GM21367 (cell line): ENCODE measurements at regions not wholly inside any gene's neighbourhood (a gene's known extent, or its start where the extent isn't known, plus 50 kb on each side); places are given as distances from the start of the nearest gene placed in this dataset.

Experiments
- ATAC-seq: cut with Tn5 transposase; IDR thresholded peaks from one replicate; pipeline ENCODE4 v1.9.1; 2021; ENCODE audit not compliant: unreplicated experiment

DNA sequence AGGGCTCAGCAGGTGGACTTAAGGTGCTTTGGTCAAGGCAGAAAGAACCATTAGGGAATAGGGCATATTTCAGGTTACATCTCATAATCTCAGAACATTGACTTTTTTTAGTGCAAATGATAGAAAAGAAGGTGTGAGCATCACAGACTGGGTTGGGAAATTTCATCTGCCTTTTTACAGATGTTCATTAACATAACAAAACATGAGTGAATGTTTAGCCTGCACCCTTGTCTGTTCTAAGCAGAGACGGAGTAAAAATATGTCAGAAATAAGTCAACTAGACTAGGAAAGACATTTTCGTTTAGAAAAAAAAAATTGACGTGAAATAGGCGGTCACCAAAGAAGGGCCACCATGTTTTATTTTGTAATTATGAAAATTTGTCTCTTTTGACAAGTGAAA is 127.5 kb upstream of the CDH13 start:
- no peak for ATAC-seq

- ATAC-seq = no peak
Measured at GRCh38 chr16:82497139-82497538, 129.6 kb upstream of the CDH13 start.

DNA sequence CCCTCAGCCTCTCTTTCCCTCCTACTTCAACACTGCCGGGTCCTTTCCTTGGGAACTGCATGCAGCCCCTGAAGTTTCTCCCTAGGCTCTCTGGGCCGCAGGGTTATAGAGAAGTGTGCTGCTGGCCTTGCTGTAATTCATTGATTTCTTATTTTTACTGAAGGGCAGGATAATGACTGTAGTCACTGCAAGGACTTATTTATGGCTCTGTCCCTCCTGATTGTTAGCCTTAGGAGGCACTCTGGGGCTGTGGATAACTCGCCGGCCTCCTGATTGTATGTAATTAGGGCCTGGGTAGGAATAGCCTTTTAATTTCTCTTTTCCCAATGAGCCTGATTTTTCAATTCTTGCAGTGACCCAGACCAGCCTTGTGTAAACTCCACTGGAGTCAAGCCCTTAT is 138.3 kb upstream of the CDH13 start:
- no peak for ATAC-seq

DNA sequence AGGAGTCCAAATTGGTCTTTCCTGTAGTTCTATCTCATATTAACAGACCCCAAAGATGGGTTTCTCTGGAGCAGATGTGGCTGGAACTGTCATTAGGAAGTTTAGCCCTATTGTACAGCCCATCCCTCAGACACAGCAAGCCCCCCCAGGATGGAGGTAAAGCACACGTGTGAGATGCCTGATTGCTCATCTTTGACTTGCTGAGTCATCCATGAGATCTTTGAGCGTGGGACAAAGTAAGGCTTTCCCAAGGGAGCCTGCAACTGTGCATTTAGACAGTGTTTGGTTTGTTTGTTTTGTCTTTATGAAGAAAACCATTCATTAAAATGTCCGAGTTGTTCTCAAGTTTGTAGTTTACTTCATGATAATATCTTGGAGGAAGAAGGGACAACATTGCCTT is 145.3 kb upstream of the CDH13 start:
- no peak for ATAC-seq

- ATAC-seq = no peak
Measured at GRCh38 chr16:82476786-82477185, 150.0 kb upstream of the CDH13 start.

GRCh38 chr16:82470620-82471152 is 156.1 kb upstream of the CDH13 start:
- ATAC-seq = no peak

DNA sequence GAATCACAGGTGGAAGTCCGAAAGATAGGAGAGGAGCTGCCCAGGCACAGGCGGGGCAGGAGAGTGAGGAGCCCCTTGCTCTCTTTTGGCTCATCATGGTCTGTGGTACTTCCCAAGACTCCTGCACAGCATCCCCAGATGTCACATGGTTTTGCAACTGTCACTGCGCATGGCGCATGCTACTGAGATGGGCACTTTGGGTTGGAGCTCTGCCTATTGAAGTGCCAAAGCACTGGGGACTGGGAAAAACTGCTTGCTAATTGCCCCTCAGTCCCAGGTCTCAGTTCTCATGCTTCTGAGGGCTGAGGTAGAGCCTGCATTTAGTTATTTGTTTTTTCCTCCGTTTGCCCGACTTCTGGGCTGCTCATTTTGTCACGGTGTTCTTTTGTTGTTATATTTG is 156.8 kb upstream of the CDH13 start:
- no peak for ATAC-seq

GRCh38 chr16:82464187-82464586 is 162.6 kb upstream of the CDH13 start:
- ATAC-seq = no peak

DNA sequence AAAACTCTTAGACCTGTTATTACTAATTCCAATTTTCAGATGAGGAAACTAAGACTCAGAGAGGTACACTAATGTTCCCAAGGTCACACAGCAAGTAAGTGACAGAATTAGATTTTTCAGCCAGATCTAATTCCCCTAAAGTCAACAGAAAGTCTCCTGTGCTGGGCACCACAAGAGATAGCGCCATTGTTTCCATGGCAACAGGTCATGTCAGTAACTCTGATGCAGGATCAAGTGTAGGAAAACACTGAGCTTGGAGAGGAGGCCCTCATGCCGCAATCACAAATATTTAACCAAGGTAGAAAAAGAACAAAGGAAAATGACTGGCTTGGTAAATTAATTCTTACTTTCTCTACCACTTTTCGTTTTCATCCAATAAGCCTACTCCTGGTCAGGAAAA is 166.0 kb upstream of the CDH13 start:
- ATAC-seq = no peak

- no peak for ATAC-seq
Measured at GRCh38 chr16:82459580-82460256, 167.1 kb upstream of the CDH13 start.

DNA sequence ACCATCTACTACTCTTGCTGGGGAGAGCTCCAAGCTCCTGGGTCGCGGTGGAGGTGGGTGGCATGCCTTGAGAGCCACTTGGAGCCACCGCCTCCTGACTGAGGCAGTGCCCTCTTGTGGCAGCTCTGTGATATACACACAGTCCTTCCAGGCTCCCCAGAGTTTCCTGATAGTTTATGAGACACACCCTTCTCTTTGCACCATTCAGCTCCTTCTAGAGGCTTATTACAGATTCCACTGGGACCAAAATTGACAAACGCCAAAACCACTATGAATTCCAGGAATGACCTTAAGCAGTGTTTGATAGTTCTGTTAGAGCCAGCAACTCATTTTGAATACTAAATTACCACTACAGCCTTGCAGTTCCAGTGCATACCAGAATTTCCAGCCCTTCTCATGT is 170.1 kb upstream of the CDH13 start:
- ATAC-seq = peak; percentile 90

DNA sequence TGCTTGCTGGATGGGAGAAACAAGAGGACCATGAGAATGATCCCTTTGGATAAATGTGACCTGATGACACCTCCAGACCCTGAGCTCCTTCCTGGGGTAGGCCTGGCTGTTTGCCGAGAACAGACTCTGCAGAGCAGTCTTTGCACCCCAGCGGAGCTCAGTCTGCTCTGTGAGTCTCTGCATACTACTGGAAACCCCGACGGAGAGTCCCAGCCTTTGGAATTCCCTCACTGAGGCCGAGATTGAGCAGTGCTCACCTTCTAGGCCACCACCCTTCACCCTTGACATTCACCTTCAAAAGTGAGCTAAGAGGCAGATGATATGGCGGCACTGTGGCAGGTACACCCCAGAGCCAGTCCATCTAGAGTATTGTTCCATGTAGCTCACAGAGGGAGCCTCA is 172.2 kb upstream of the CDH13 start:
- ATAC-seq = no peak

- ATAC-seq = no peak
Measured at GRCh38 chr16:82454152-82454551, 172.6 kb upstream of the CDH13 start.

DNA sequence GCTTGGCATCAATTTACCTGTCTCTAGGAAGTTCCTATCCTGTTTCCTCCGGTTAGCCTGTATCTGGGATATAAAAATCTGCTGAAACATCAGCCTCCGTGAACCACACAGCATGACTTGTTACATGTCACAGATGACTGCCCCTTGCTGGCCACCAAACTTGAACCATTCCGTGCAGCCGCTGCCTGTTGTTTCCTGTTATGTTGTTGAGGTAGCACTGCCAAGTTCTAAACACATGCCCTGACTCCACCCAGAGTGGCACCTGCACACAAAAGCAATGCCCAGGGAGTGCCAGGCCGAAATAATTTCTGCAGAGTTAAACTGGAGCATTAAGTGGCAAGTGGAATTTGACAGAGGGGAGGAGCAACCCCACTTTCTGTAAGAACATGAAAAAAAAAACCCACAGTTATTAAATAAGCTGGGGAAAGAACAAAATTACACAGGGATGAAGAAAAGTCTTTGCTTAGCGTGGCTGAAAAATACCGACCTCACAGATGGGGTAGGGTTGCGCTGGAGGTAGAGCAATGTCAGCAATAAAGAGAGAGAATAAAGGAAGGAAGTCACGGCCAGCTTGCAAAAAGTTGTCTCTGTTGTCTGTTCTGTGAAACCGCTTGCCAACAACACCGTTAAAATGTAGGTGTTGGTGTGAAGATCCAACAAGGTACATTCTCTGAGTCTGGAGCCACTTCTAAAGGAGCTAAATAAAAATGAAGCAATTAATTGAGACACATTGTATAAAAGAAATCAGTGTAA is 174.6 kb upstream of the CDH13 start:
- ATAC-seq = no peak

DNA sequence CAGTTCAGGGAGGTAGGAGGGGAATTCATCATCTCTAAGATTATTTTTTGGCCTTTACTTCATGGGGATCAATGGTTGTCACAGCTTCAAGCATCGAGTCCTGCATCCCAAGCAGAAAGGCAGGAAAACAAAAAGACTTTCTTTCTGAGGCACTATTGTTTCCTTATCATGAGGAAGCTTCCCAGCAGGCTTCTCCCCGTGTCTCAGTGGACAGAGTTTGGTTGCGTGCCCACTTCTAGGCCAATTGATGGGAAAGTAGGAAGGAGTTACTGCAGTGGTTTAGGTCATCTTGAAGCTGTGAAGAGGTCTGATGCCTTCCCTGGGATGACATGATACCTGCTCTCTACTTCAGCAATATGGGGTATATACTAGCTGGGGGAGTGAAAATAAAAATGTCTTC is 175.3 kb upstream of the CDH13 start:
- ATAC-seq = no peak

- ATAC-seq = no peak
Measured at GRCh38 chr16:82440336-82440735, 186.4 kb upstream of the CDH13 start.

GRCh38 chr16:82439678-82440293 is 187.0 kb upstream of the CDH13 start:
- ATAC-seq = no peak

- no peak for ATAC-seq
Measured at GRCh38 chr16:82433042-82433441, 193.7 kb upstream of the CDH13 start.

DNA sequence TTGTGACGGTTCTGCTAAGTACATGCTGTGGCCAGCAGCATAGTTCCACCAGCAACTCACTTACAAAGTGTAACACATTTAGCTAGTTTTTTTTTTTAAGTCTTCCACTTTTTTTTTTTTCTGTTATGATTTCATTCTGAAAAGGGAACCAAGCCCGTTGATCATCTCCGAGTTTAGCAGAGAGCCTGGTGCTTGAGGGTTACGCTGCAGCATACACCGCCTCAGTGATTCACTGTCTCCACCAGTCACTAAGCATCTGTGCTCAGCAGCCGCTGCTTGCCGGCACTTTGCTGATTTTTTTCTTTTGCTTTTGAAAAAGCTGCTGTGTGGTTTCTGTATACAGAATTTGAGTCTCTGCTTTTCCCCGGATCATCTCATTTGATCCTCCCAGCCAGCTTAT is 194.5 kb upstream of the CDH13 start:
- no peak for ATAC-seq

DNA sequence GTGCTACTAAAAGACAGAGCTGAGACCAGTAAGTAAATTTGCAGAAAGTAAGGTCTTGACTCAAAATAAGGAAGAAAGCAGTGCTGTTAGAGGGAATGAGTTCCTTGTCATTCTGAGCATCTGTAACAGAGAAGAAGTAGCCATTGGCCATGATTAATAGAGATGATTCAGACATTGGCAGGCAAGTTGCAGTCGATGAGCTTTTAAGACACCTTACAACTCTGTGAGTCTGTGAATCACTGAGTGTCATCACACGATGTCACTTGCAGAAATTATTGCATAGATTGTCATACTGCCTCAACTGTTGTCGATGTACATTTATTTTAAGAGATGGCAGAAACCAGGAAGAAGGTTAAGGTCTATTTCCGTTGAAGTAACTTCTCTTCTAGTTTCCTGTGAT is 201.1 kb upstream of the CDH13 start:
- no peak for ATAC-seq

GRCh38 chr16:82421851-82422250 is 204.9 kb upstream of the CDH13 start:
- no peak for ATAC-seq

DNA sequence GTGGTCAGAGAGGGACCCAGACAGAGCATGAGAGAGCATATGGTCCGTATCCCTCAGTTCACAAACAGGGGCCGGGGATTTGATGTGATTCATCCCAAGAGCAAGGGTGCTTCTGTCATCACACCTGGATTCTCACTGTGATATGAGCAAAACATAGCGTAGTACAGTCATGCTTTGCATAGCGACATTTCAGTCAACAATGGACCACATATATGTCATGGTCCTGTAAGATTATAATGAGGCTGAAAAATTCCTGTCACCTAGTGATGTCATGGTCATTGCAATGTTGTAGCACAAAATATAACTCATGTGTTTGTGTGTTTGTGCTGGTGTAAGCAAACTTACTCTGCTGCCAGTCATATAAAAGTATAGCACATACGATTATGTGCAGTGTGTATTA is 207.4 kb upstream of the CDH13 start:
- ATAC-seq = no peak
